Esophagus muscularis mucosa (tissue), 4 donors: ENCODE measurements at regions not wholly inside any gene's neighbourhood (a gene's known extent, or its start where the extent isn't known, plus 50 kb on each side); places are given as distances from the start of the nearest gene placed in this dataset.

Source experiments
- DNase-seq: peaks from one replicate; pipeline ENCODE4 v3.0.0-alpha.2; 2017; ENCODE audit errors: extremely low spot score
- H3K27ac ChIP-seq, 4 donors: fragments of 200-600 bp; sonication (generic); replicated peaks in 1 of 4; 1 replicate in 3 of 4; 2 replicates in 1 of 4; pipeline ENCODE4 v1.5.1; 2016 to 2019; ENCODE audit warnings: mild to moderate bottlenecking in 1 of 4
- H3K27me3 ChIP-seq, 4 donors: fragments of 200-600 bp; sonication (generic); one replicate each; pipeline versions ENCODE4 v1.5.1 to v1.6.0; 2016 to 2019
- H3K36me3 ChIP-seq, 4 donors: fragments of 200-600 bp; sonication (generic); one replicate each; pipeline ENCODE4 v1.5.1; 2016 to 2019
- H3K4me1 ChIP-seq, 4 donors: fragments of 200-600 bp; sonication (generic); one replicate each; pipeline ENCODE4 v1.5.1; 2016 to 2019
- H3K4me3 ChIP-seq, 4 donors: fragments of 200-600 bp; sonication (generic); 1 replicate in 2 of 4; 2 replicates in 2 of 4; pipeline ENCODE4 v1.5.1; 2016 to 2019; ENCODE audit warnings: mild to moderate bottlenecking in 4 of 4, moderate library complexity in 1 of 4
- H3K9me3 ChIP-seq, 4 donors: fragments of 200-600 bp; sonication (generic); 1 replicate in 3 of 4; 2 replicates in 1 of 4; pipeline ENCODE4 v1.5.1; 2016 to 2019
- EP300 ChIP-seq: sonication (generic); formaldehyde crosslinking; IDR thresholded peaks from one replicate; pipeline ENCODE4 v1.6.1; 2017; ENCODE audit warnings: antibody characterized with exemption
- POLR2A ChIP-seq: fragments of 450-650 bp; IDR thresholded peaks from one replicate; pipeline ENCODE4 v1.6.1; 2017; ENCODE audit warnings: antibody characterized with exemption, moderate library complexity, mild to moderate bottlenecking, low read depth
- POLR2AphosphoS5 ChIP-seq, 2 donors: sonication (generic); formaldehyde crosslinking; IDR thresholded peaks; one replicate each; pipeline ENCODE4 v1.6.1; 2017; ENCODE audit warnings: antibody characterized with exemption in 2 of 2
- WGBS: methylation state at CpG from one replicate; pipeline ENCODE4 v1.1.5; 2018; 5-methylcytosine and 5-hydroxymethylcytosine counted together
- intact Hi-C: fragments of 100-400 bp; cut with DNase I; formaldehyde crosslinking; loops from one replicate; pipeline ENCODE4 v1.15.1; 2023
- TF ChIP-seq, protein P1 (sequence below), 3 experiments: fragments of 200-600 bp in 2 of 3; fragments of 450-650 bp in 1 of 3; sonication (generic) in 2 of 3; IDR thresholded peaks; one replicate each; pipeline ENCODE4 v1.5.1; 2017 to 2019; ENCODE audit warnings: antibody characterized with exemption in 3 of 3, mild to moderate bottlenecking in 2 of 3, moderate library complexity in 1 of 3

DNA sequence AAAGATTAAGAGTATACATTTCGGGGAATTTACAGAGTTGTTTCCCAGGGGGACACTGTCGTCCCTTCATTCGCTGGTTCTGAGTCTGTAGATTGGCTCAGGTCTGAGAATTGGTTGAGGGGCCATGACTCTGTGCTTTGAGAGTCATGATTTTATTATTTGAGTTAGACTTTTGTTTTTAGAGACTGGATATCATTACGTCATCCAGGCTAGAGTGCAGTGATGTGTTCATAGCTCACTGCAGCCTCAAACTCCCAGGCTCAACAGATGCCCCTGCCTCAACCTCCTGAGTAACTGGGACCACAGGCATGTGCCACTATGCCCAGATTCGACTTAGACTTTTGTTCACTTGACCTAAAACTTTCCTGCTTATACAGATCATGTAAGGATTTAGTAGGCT, 112.3 kb upstream of the C14orf180 start:
- H3K36me3 ChIP-seq: no peaks in the 10 kb centered on the region
- DNase-seq: peak; percentile 60
- intact Hi-C loops: no loop called here
- no peaks in the 10 kb centered on the region for H3K9me3 ChIP-seq
- H3K4me1 ChIP-seq: peaks cover 1 to 8% (median 8%) of the 10 kb centered on the region in 4 donors
- H3K27ac ChIP-seq: no peak overlapping the region
- H3K4me3 ChIP-seq: no peak overlapping the region
- WGBS: 79% methylated on average over 5 of the region's 5 CpGs
- H3K27me3 ChIP-seq: peaks cover 0 to 60% (median under 1%) of the 10 kb centered on the region in 4 donors
- TF ChIP-seq POLR2A (no peak), POLR2AphosphoS5 (IDR thresholded peaks at IDR 0.05) (no peak), EP300 (no peak)
- TF ChIP-seq, protein P1, sequence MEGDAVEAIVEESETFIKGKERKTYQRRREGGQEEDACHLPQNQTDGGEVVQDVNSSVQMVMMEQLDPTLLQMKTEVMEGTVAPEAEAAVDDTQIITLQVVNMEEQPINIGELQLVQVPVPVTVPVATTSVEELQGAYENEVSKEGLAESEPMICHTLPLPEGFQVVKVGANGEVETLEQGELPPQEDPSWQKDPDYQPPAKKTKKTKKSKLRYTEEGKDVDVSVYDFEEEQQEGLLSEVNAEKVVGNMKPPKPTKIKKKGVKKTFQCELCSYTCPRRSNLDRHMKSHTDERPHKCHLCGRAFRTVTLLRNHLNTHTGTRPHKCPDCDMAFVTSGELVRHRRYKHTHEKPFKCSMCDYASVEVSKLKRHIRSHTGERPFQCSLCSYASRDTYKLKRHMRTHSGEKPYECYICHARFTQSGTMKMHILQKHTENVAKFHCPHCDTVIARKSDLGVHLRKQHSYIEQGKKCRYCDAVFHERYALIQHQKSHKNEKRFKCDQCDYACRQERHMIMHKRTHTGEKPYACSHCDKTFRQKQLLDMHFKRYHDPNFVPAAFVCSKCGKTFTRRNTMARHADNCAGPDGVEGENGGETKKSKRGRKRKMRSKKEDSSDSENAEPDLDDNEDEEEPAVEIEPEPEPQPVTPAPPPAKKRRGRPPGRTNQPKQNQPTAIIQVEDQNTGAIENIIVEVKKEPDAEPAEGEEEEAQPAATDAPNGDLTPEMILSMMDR (IDR thresholded peaks at IDR 0.05): no peak

DNA sequence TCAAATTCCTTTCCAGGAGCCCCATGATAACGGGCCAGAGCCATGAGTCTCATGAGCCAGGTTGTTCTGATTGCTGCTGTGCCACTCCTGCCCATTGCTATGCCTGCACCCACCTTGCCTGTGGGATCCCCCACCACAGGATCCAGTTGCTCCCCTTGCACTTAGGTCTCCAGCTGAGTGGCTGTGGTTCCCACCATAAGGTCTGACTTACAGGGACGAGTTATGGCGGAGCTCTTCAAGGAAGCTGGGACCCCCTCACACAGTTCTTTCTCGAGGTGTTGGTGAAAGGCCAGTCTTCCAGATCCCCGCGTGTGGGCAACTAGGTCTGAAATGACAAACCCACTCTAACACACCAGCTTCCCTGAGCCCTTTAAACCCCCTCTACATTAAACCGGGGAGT, 111.9 kb upstream of the C14orf180 start:
- 93% methylated on average over 7 of the region's 7 CpGs for WGBS
- DNase-seq: peak; percentile 88
- H3K4me3 ChIP-seq: no peak overlapping the region
- H3K4me1 ChIP-seq: peaks cover 0 to 5% (median 4%) of the 10 kb centered on the region in 4 donors
- H3K27ac ChIP-seq: no peak overlapping the region
- no peak for TF ChIP-seq EP300
- H3K36me3 ChIP-seq: no peaks in the 10 kb centered on the region
- H3K9me3 ChIP-seq: no peaks in the 10 kb centered on the region
- peaks cover 0 to 64% (median 0%) of the 10 kb centered on the region in 4 donors for H3K27me3 ChIP-seq
- intact Hi-C loops: no loop called here

DNA sequence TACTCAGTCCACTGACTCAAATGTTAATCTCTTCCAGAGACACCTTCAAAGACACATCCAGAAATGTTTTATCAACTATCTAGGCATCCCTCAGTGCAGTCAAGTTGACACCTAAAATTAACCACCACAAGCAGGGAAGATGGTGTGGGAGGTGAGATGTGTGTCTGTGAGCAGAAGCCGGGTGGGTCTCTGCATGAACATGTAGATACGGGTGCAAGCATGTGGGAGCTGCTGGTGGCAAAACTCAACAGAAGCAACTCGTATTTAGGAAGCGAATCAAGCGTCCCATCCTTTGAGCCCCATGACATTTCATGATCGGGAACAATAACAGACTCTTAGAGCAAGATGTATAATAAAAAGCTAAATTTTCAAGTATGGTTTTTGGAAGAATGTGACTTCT, 110.0 kb upstream of the C14orf180 start:
- H3K36me3 ChIP-seq: no peaks in the 10 kb centered on the region
- intact Hi-C loops: no loop called here
- no peak overlapping the region for H3K27ac ChIP-seq
- TF ChIP-seq EP300 (no peak), POLR2A (no peak), POLR2AphosphoS5 (IDR thresholded peaks at IDR 0.05) (no peak)
- TF ChIP-seq, protein P1 (IDR thresholded peaks at IDR 0.05): no peak
- H3K4me3 ChIP-seq: no peak overlapping the region
- peak; percentile 75 for DNase-seq
- H3K27me3 ChIP-seq: peaks cover 0 to 62% (median 0%) of the 10 kb centered on the region in 4 donors
- 79% methylated on average over 6 of the region's 6 CpGs for WGBS
- no peaks in the 10 kb centered on the region for H3K4me1 ChIP-seq
- no peaks in the 10 kb centered on the region for H3K9me3 ChIP-seq

DNA sequence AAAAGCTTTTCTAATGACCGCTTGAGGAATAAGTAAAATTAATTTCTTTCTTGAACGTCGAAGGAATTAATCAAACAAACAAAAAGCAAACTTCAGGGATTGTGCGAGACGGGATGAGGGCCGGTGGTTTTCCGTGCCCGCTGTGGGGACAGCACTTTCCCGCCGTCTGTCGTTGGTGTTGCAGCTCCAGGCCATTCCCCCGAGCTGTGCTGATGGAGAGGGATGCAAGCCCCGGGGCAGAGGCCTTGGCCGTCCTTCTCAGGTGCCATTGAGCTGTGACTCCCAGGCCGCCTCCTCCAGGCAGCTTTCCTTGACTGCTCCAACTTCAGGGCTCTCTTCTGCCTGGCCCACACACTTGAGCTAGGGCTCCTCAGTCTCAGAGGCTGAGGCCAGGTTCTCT, 109.0 kb upstream of the C14orf180 start:
- no peaks in the 10 kb centered on the region for H3K36me3 ChIP-seq
- peak; percentile 79 for DNase-seq
- TF ChIP-seq, protein P1 (IDR thresholded peaks at IDR 0.05): no peak
- TF ChIP-seq POLR2A (no peak), EP300 (no peak), POLR2AphosphoS5 (IDR thresholded peaks at IDR 0.05) (no peak)
- intact Hi-C loops: no loop called here
- peaks cover 0 to 58% (median 0%) of the 10 kb centered on the region in 4 donors for H3K27me3 ChIP-seq
- WGBS: 80% methylated on average over 15 of the region's 15 CpGs
- H3K4me3 ChIP-seq: no peak overlapping the region
- no peaks in the 10 kb centered on the region for H3K9me3 ChIP-seq
- H3K27ac ChIP-seq: no peak overlapping the region
- H3K4me1 ChIP-seq: no peaks in the 10 kb centered on the region

DNA sequence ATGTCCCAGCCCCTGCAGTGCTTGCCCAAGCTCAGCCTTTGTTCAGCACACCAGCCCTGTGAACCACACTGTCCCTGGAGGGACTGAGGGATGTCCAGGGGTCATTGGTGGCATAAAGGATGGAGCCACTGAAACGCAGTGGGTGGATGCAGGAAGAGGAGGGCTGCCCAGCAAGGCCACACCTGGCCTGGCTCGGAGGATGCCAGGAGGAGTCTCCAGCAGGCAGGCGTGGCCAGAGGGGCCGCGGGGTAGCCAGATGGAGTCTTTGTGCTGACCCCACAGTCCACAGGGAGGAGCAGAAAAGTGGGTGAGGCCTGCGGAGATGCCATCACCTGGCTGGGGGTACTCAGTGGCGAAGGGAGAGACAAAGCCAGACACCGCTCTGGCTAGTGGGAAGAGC, 108.5 kb upstream of the C14orf180 start:
- Histone ChIP-seq H3K4me3 (no peak overlapping the region), H3K36me3 (no peaks in the 10 kb centered on the region), H3K27ac (no peak overlapping the region), H3K9me3 (no peaks in the 10 kb centered on the region), H3K27me3 (peaks cover 0 to 58% (median 0%) of the 10 kb centered on the region in 4 donors), H3K4me1 (no peaks in the 10 kb centered on the region)
- TF ChIP-seq POLR2AphosphoS5 (IDR thresholded peaks at IDR 0.05): no peak
- TF ChIP-seq, protein P1 (IDR thresholded peaks at IDR 0.05): no peak
- no peak for TF ChIP-seq EP300
- TF ChIP-seq POLR2A: no peak
- WGBS: 97% methylated on average over 5 of the region's 8 CpGs
- intact Hi-C loops: no loop called here
- DNase-seq: peak; percentile 34
